ENCODE measurements at regions not wholly inside any gene's neighbourhood (a gene's known extent, or its start where the extent isn't known, plus 50 kb on each side); places are given as distances from the start of the nearest gene placed in this dataset.

- Histone ChIP-seq H3K27ac (ENCODE audit: control insufficient read depth, insufficient read depth) (no peak overlapping the region), H3K27me3 (replicated peaks in 1 of 2; ENCODE audit: control insufficient read depth in 2 of 2, insufficient read depth in 2 of 2, low read length in 1 of 2) (no peaks in the 10 kb centered on the region), H4K20me1 (ENCODE audit: control insufficient read depth, insufficient read depth) (no peaks in the 10 kb centered on the region), H3K79me2 (ENCODE audit: control insufficient read depth, insufficient read depth, low read length) (no peaks in the 10 kb centered on the region), H3K36me3 (ENCODE audit: control insufficient read depth in 2 of 2, insufficient read depth in 2 of 2, low read length in 1 of 2) (no peaks in the 10 kb centered on the region), H3K4me2 (ENCODE audit: control insufficient read depth, insufficient read depth) (no peak overlapping the region), H3K4me3 (no peak overlapping the region), H3K4me1 (ENCODE audit: control insufficient read depth, insufficient read depth, low read length) (no peaks in the 10 kb centered on the region), H3K9ac (ENCODE audit: control insufficient read depth, insufficient read depth, low read length) (no peak overlapping the region), H2AFZ (ENCODE audit: control insufficient read depth, low read depth, low read length) (no peak overlapping the region), H3K9me3 (replicated peaks; ENCODE audit: control insufficient read depth, insufficient read depth, low read length) (no peaks in the 10 kb centered on the region)
- POLR2A ChIA-PET, result no interaction called here
- SMC1A ChIA-PET (ENCODE audit: uncharacterized antibody, unreplicated experiment), result no interaction called here
- in situ Hi-C loops (cut with MboI) (no loop called here), intact Hi-C loops (cut with micrococcal nuclease; ENCODE audit: unreplicated experiment) (no loop called here)
- DNase-seq (ENCODE audit: low read depth, low spot score), result no peak
- CTCF ChIA-PET, result interaction anchor here (1.0 kb wide), 1 partner anchor 564 kb away, joined by 3 read pairs; no protein-coding TSS in a partner anchor
- BruUV-seq (replicated peaks), result no TSS peak
- no peak for FAIRE-seq
- WGBS (ENCODE audit: insufficient coverage, insufficient replicate concordance, low lambda C conversion rate, missing lambda C conversion rate), result 0% methylated on average over 3 of the region's 3 CpGs
- RAD21 ChIA-PET (ENCODE audit: unreplicated experiment), result no interaction called here
- TF ChIP-seq HDAC2 (IDR thresholded peaks at IDR 0.05), result no peak
- TF ChIP-seq E2F4 (IDR thresholded peaks at IDR 0.05; ENCODE audit: low read depth, low read length), result no peak
- TF ChIP-seq ZNF217 (IDR thresholded peaks at IDR 0.05), result no peak
- no peak for TF ChIP-seq EZH2 (IDR thresholded peaks at IDR 0.05; ENCODE audit: borderline replicate concordance, control insufficient read depth, low read depth, low read length)
- no peak for TF ChIP-seq BMI1 (IDR thresholded peaks at IDR 0.05; ENCODE audit: borderline replicate concordance)
- no peak for TF ChIP-seq REST (IDR thresholded peaks at IDR 0.05; ENCODE audit: low read depth, low read length)
- no peak for TF ChIP-seq SMARCA5 (IDR thresholded peaks at IDR 0.05)
- TF ChIP-seq USF2 (IDR thresholded peaks at IDR 0.05; ENCODE audit: borderline replicate concordance, low read depth, low read length), result no peak
- no peak for TF ChIP-seq FOXM1 (IDR thresholded peaks at IDR 0.05; ENCODE audit: low read depth, low read length)
- no peak for TF ChIP-seq HCFC1 (IDR thresholded peaks at IDR 0.05; ENCODE audit: low read length)
- no peak for TF ChIP-seq ZNF24 (IDR thresholded peaks at IDR 0.05)
- no peak for TF ChIP-seq IRF4 (IDR thresholded peaks at IDR 0.05; ENCODE audit: low read depth, low read length)
- no peak for TF ChIP-seq RUNX3 (IDR thresholded peaks at IDR 0.05; ENCODE audit: low read length)
- no peak for TF ChIP-seq BRCA1 (IDR thresholded peaks at IDR 0.05; ENCODE audit: low read depth, low read length)
- no peak for ATAC-seq
Observed at GRCh38 chr4:59597536-59598329, 1602.4 kb upstream of the ADGRL3 start.

Measured in GM12878 (cell line).